ENCODE measurements at regions not wholly inside any gene's neighbourhood (a gene's known extent, or its start where the extent isn't known, plus 50 kb on each side); places are given as distances from the start of the nearest gene placed in this dataset.
A peak's percentile ranks its signal among the peaks of the same experiment; 100 is the strongest.
"Not testable (repeated sequence)": the region's sequence is repeated elsewhere in the genome, so short reads cannot be mapped to it uniquely, and the experiment has no call there.

- no peak for DNase-seq (ENCODE audit: low read depth)
These were observed 114.5 kb downstream of the DACT1 start for GRCh38 chr14:58752289-58752688.

GRCh38 chr14:58752771-58753201, 115.0 kb downstream of the DACT1 start:
- no peak for DNase-seq (ENCODE audit: low read depth)

- no peak for DNase-seq (ENCODE audit: low read depth)
These were observed 117.5 kb downstream of the DACT1 start for GRCh38 chr14:58755031-58755925.

GRCh38 chr14:58760121-58760520, 122.4 kb downstream of the DACT1 start:
- DNase-seq (ENCODE audit: low read depth) = no peak

GRCh38 chr14:58762629-58763028, 124.9 kb downstream of the DACT1 start:
- DNase-seq (ENCODE audit: low read depth) = no peak

GRCh38 chr14:58763210-58763609, 125.4 kb downstream of the DACT1 start:
- no peak for DNase-seq (ENCODE audit: low read depth)

GRCh38 chr14:58765418-58765831, 127.7 kb downstream of the DACT1 start:
- DNase-seq (ENCODE audit: low read depth) = peak; percentile 51

- DNase-seq (ENCODE audit: low read depth) = no peak
These were observed 128.1 kb downstream of the DACT1 start for GRCh38 chr14:58765843-58766242.

GRCh38 chr14:58769011-58769643, 131.4 kb downstream of the DACT1 start:
- no peak for DNase-seq (ENCODE audit: low read depth)

- no peak for DNase-seq (ENCODE audit: low read depth)
These were observed 132.0 kb downstream of the DACT1 start for GRCh38 chr14:58769771-58770170.

- DNase-seq (ENCODE audit: low read depth) = no peak
These were observed 132.8 kb downstream of the DACT1 start for GRCh38 chr14:58770491-58770982.

GRCh38 chr14:58771016-58771415, 133.3 kb downstream of the DACT1 start:
- DNase-seq (ENCODE audit: low read depth) = no peak

- DNase-seq (ENCODE audit: low read depth) = no peak
These were observed 134.4 kb downstream of the DACT1 start for GRCh38 chr14:58772116-58772515.

GRCh38 chr14:58772794-58773620, 135.2 kb downstream of the DACT1 start:
- no peak for DNase-seq (ENCODE audit: low read depth)

GRCh38 chr14:58774531-58774930, 136.8 kb downstream of the DACT1 start:
- no peak for DNase-seq (ENCODE audit: low read depth)

GRCh38 chr14:58775130-58775529, 137.4 kb downstream of the DACT1 start:
- DNase-seq (ENCODE audit: low read depth) = not testable (repeated sequence)

GRCh38 chr14:58776516-58776915, 138.8 kb downstream of the DACT1 start:
- no peak for DNase-seq (ENCODE audit: low read depth)

- no peak for DNase-seq (ENCODE audit: low read depth)
These were observed 139.8 kb downstream of the DACT1 start for GRCh38 chr14:58777541-58777979.

- DNase-seq (ENCODE audit: low read depth) = no peak
These were observed 140.4 kb downstream of the DACT1 start for GRCh38 chr14:58778202-58778601.

- DNase-seq (ENCODE audit: low read depth) = no peak
These were observed 141.6 kb downstream of the DACT1 start for GRCh38 chr14:58779376-58779775.

GRCh38 chr14:58780185-58780584, 142.4 kb downstream of the DACT1 start:
- DNase-seq (ENCODE audit: low read depth) = no peak

Measured in myocyte (in vitro differentiated cells).